ENCODE measurements at regions not wholly inside any gene's neighbourhood (a gene's known extent, or its start where the extent isn't known, plus 50 kb on each side); places are given as distances from the start of the nearest gene placed in this dataset.

DNA sequence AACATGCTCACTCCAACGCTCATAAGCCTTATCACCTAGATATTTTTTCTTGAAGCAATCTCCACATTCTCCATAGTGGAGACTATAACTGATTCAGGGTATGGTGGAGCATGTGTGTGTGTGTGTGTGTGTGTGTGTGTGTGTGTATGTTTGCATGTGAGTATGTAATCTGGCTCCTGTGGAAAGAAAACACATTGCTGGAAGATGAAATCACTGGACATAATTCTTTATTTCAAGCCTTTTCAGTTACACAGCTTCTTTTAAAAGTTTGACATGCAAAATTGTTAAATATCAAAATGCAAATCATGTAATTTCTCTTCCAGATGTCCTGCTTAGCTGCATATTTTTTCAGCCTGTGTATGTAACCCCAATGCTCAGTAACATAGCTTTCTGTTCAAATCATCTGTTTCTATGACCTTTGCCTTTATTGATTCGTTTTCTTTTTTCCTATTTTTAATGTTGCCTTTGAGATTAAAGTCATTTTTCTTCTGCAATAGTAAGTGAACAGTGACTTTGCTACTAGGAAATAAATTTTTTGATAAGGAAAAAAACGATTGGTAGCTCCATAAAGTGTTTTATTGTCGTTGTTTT lies 80.5 kb upstream of the BTG1 start:
- Histone ChIP-seq H3K9ac (ENCODE audit: low read depth, low read length) (no peak overlapping the region), H3K27ac (ENCODE audit: low read depth, low read length) (no peak overlapping the region), H3K4me1 (ENCODE audit: insufficient read depth, low read length) (peaks cover 13% of the 10 kb centered on the region; the same call in 1 of the 2 replicates), H3K4me3 (ENCODE audit: low read length) (no peak overlapping the region), H3K27me3 (ENCODE audit: insufficient read depth, low read length) (no peaks in the 10 kb centered on the region), H3K36me3 (ENCODE audit: insufficient read depth, low read length) (no peaks in the 10 kb centered on the region), H3K9me3 (ENCODE audit: insufficient read depth, low read depth, low read length) (no peaks in the 10 kb centered on the region)
- WGBS = 94% methylated on average over 3 of the region's 4 CpGs

DNA sequence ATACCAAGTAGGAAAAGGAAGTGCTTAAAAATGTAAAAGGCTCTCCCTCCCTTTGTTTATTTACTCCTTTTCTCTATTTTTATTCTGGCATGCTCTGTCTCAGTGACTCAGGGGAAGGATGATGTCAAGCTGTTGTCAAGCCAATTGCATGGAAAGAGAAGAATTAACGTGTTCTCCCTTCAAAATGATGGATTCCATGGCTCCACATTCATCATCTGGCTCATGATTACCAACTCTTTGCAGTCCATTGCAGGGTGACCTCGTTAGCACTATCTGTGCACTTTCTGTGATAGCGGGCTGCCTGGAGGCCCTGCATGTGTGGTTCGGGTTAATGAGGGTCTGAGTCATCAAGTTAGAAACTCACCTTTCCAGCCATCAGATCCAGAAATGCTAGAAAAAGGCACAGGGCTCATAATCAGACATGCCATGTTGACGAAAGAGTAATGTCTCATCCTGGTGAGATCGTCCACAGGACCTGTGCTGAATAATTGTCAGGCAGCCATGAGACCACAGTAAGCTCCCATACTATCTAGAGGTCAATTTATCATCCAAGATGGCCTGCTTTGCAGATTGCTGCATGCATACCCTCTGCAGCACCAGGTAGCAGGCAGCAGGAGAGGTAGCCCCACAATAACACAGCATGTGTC lies 79.2 kb upstream of the BTG1 start:
- no peaks in the 10 kb centered on the region for H3K9me3 ChIP-seq (ENCODE audit: insufficient read depth, low read depth, low read length)
- WGBS = 58% methylated on average over 6 of the region's 6 CpGs
- no peak overlapping the region for H3K9ac ChIP-seq (ENCODE audit: low read depth, low read length)
- H3K27ac ChIP-seq (ENCODE audit: low read depth, low read length) = peak overlapping the region; percentile 55; the same call in 1 of the 2 replicates
- peaks cover 13% of the 10 kb centered on the region for H3K4me1 ChIP-seq (ENCODE audit: insufficient read depth, low read length)
- H3K36me3 ChIP-seq (ENCODE audit: insufficient read depth, low read length) = no peaks in the 10 kb centered on the region
- H3K4me3 ChIP-seq (ENCODE audit: low read length) = no peak overlapping the region
- no peaks in the 10 kb centered on the region for H3K27me3 ChIP-seq (ENCODE audit: insufficient read depth, low read length)

GRCh38 chr12:92223481-92223880 lies 77.8 kb upstream of the BTG1 start:
- Histone ChIP-seq H3K4me3 (ENCODE audit: low read length) (no peak overlapping the region), H3K27ac (ENCODE audit: low read depth, low read length) (no peak overlapping the region), H3K4me1 (ENCODE audit: insufficient read depth, low read length) (peaks cover 13% of the 10 kb centered on the region), H3K36me3 (ENCODE audit: insufficient read depth, low read length) (no peaks in the 10 kb centered on the region), H3K9me3 (ENCODE audit: insufficient read depth, low read depth, low read length) (no peaks in the 10 kb centered on the region), H3K9ac (ENCODE audit: low read depth, low read length) (no peak overlapping the region), H3K27me3 (ENCODE audit: insufficient read depth, low read length) (no peaks in the 10 kb centered on the region)
- WGBS = no CpG with 5 or more reads among the region's 1 CpG

- H3K36me3 ChIP-seq (ENCODE audit: insufficient read depth, low read length) = no peaks in the 10 kb centered on the region
- 95% methylated on average over 5 of the region's 5 CpGs for WGBS
These were observed 76.1 kb upstream of the BTG1 start for GRCh38 chr12:92221656-92222315.

DNA sequence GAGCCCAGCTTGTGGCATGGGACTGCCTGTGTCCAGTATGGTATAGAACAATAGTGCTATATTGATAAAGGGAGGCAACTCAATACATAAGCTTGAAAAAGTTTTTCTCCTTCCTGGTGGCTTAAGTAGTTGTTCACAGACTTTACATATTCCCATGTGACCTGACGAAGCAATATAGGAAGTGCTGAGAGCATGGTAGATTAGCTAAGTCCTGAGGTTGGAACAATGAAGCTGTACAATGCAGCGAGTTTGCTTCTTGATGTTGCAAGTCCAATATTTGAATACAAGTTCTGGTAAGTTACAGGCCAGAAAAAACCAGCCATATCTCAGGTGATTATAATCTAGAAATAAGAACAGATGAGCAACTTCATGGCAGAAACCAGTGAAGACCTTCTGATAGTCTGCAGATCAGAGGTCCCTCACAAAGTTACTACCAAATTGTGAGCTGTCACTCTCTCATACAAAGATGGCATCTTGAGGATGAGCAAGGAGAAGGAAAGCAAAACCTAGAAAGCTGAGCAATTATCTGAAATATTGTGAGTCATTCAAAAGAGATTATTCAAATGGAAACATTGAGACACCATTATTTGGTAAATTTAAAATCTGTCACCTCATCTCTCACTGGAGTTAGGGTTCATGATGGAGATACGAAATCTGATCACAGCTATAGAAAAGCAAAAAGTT lies 72.9 kb upstream of the BTG1 start:
- H3K27me3 ChIP-seq (ENCODE audit: insufficient read depth, low read length) = no peaks in the 10 kb centered on the region
- H3K4me1 ChIP-seq (ENCODE audit: insufficient read depth, low read length) = no peaks in the 10 kb centered on the region; the same call in 1 of the 2 replicates
- H3K9ac ChIP-seq (ENCODE audit: low read depth, low read length) = no peak overlapping the region
- no peaks in the 10 kb centered on the region for H3K9me3 ChIP-seq (ENCODE audit: insufficient read depth, low read depth, low read length)
- no peak overlapping the region for H3K27ac ChIP-seq (ENCODE audit: low read depth, low read length)
- WGBS = 93% methylated on average over 3 of the region's 3 CpGs
- H3K36me3 ChIP-seq (ENCODE audit: insufficient read depth, low read length) = no peaks in the 10 kb centered on the region
- H3K4me3 ChIP-seq (ENCODE audit: low read length) = no peak overlapping the region

More at GRCh38 chr12:92221656-92222315, 76.1 kb upstream of the BTG1 start:
- Histone ChIP-seq H3K27me3 (ENCODE audit: insufficient read depth, low read length) (no peaks in the 10 kb centered on the region), H3K9me3 (ENCODE audit: insufficient read depth, low read depth, low read length) (no peaks in the 10 kb centered on the region), H3K4me3 (ENCODE audit: low read length) (no peak overlapping the region), H3K4me1 (ENCODE audit: insufficient read depth, low read length) (peaks cover 13% of the 10 kb centered on the region), H3K27ac (ENCODE audit: low read depth, low read length) (no peak overlapping the region), H3K9ac (ENCODE audit: low read depth, low read length) (no peak overlapping the region)

DNA sequence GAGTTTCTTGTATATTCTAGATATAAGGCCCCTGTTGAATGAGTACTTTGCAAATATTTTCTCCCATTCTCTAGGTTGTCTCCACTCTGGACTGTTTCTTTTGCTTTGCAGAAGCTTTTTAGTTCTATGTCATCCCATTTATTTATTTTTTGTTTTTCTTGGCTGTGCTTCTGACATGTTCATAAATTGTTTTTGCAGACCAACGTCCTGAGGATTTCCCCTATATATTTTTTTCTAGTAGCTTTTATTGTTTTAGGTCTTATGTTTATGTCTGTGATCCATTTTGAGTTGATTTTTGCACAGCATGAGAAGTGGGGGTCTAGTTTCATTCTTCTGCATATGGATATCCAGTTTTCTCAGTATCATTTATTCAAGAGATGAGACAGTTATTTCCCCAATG lies 70.4 kb upstream of the BTG1 start:
- no CpG with 5 or more reads among the region's 1 CpG for WGBS
- Histone ChIP-seq H3K27ac (ENCODE audit: low read depth, low read length) (no peak overlapping the region), H3K4me3 (ENCODE audit: low read length) (no peak overlapping the region), H3K27me3 (ENCODE audit: insufficient read depth, low read length) (no peaks in the 10 kb centered on the region), H3K36me3 (ENCODE audit: insufficient read depth, low read length) (no peaks in the 10 kb centered on the region), H3K9ac (ENCODE audit: low read depth, low read length) (no peak overlapping the region), H3K4me1 (ENCODE audit: insufficient read depth, low read length) (no peaks in the 10 kb centered on the region; the same call in 1 of the 2 replicates), H3K9me3 (ENCODE audit: insufficient read depth, low read depth, low read length) (no peaks in the 10 kb centered on the region)

GRCh38 chr12:92215358-92215757 lies 69.7 kb upstream of the BTG1 start:
- Histone ChIP-seq H3K4me3 (ENCODE audit: low read length) (no peak overlapping the region), H3K4me1 (ENCODE audit: insufficient read depth, low read length) (no peaks in the 10 kb centered on the region), H3K27me3 (ENCODE audit: insufficient read depth, low read length) (no peaks in the 10 kb centered on the region), H3K9me3 (ENCODE audit: insufficient read depth, low read depth, low read length) (no peaks in the 10 kb centered on the region), H3K9ac (ENCODE audit: low read depth, low read length) (no peak overlapping the region), H3K36me3 (ENCODE audit: insufficient read depth, low read length) (no peaks in the 10 kb centered on the region), H3K27ac (ENCODE audit: low read depth, low read length) (no peak overlapping the region)
- WGBS = 100% methylated on average over 3 of the region's 5 CpGs

DNA sequence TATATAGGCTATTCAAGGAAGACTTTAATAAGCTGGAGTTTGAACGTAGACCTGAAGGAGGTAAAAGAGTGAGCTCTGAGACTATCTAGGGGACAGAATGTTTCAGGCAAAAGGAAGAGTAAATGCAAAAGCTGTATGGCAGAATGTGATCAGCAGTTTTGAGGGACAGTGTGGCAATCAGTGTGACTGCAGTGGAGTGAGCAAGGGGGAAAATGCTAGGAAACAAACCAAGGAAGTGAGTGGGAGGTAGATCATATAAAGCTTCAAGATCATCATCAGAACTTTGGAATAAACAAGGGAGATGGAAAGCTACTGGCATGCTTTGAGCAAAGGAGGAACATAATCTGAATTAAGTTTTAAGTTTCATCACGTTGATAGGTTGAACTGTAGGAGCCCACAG lies 67.5 kb upstream of the BTG1 start:
- WGBS = 92% methylated on average over 2 of the region's 2 CpGs
- H3K36me3 ChIP-seq (ENCODE audit: insufficient read depth, low read length) = no peaks in the 10 kb centered on the region

DNA sequence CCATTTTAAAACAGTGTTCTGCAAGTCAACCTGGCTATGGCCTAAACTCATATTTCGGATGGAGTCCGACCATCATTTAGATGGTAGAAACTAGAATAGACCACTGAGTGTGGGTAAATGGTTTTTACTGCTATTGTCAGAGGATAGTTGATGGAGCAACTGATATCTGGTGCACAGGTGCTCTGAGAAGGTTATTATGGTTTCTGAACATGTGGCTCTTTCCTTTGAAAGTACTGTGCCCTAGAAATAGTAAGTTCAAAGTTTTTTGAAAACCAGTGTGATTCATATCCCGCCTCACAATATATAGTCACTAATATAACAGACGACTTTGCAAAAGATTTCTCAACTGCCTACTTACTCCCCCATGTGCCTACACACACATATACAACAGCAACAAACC lies 64.4 kb upstream of the BTG1 start:
- no peak overlapping the region for H3K27ac ChIP-seq (ENCODE audit: low read depth, low read length)
- no peaks in the 10 kb centered on the region for H3K4me1 ChIP-seq (ENCODE audit: insufficient read depth, low read length)

More for the DNA sequence above, 67.5 kb upstream of the BTG1 start:
- H3K9ac ChIP-seq (ENCODE audit: low read depth, low read length) = no peak overlapping the region
- H3K4me3 ChIP-seq (ENCODE audit: low read length) = no peak overlapping the region
- no peaks in the 10 kb centered on the region for H3K9me3 ChIP-seq (ENCODE audit: insufficient read depth, low read depth, low read length)
- no peaks in the 10 kb centered on the region for H3K4me1 ChIP-seq (ENCODE audit: insufficient read depth, low read length)
- no peak overlapping the region for H3K27ac ChIP-seq (ENCODE audit: low read depth, low read length)
- H3K27me3 ChIP-seq (ENCODE audit: insufficient read depth, low read length) = no peaks in the 10 kb centered on the region

GRCh38 chr12:92208613-92209121 lies 63.0 kb upstream of the BTG1 start:
- Histone ChIP-seq H3K4me1 (ENCODE audit: insufficient read depth, low read length) (no peaks in the 10 kb centered on the region), H3K9me3 (ENCODE audit: insufficient read depth, low read depth, low read length) (no peaks in the 10 kb centered on the region), H3K4me3 (ENCODE audit: low read length) (no peak overlapping the region), H3K9ac (ENCODE audit: low read depth, low read length) (no peak overlapping the region), H3K36me3 (ENCODE audit: insufficient read depth, low read length) (no peaks in the 10 kb centered on the region), H3K27ac (ENCODE audit: low read depth, low read length) (no peak overlapping the region), H3K27me3 (ENCODE audit: insufficient read depth, low read length) (no peaks in the 10 kb centered on the region)
- WGBS = 91% methylated on average over 6 of the region's 6 CpGs

More for the DNA sequence above, 64.4 kb upstream of the BTG1 start:
- no peaks in the 10 kb centered on the region for H3K36me3 ChIP-seq (ENCODE audit: insufficient read depth, low read length)
- 91% methylated on average over 4 of the region's 4 CpGs for WGBS
- H3K9ac ChIP-seq (ENCODE audit: low read depth, low read length) = no peak overlapping the region
- H3K9me3 ChIP-seq (ENCODE audit: insufficient read depth, low read depth, low read length) = no peaks in the 10 kb centered on the region
- no peak overlapping the region for H3K4me3 ChIP-seq (ENCODE audit: low read length)
- no peaks in the 10 kb centered on the region for H3K27me3 ChIP-seq (ENCODE audit: insufficient read depth, low read length)

DNA sequence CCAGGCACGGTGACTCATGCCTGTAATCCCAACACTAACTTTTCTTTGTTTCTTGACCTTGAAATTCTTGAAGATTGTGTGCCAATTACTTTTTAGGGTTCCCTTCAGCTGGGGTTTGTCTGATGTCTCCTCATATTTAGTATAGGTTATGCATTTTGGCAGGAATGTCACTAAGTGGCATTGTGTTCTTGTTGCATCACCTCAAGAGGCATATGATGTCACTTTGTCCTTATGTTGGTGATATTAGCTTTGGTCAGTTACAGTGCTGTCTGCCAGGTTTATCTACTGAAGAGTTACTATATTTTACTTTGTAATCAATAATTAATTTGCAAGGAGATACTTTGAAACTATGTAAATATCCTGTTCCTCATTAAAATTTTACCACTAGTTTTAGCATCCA lies 61.0 kb upstream of the BTG1 start:
- 100% methylated on average over 1 of the region's 1 CpG for WGBS
- H3K27ac ChIP-seq (ENCODE audit: low read depth, low read length) = no peak overlapping the region
- no peaks in the 10 kb centered on the region for H3K27me3 ChIP-seq (ENCODE audit: insufficient read depth, low read length)
- H3K36me3 ChIP-seq (ENCODE audit: insufficient read depth, low read length) = no peaks in the 10 kb centered on the region
- no peaks in the 10 kb centered on the region for H3K9me3 ChIP-seq (ENCODE audit: insufficient read depth, low read depth, low read length)
- no peak overlapping the region for H3K9ac ChIP-seq (ENCODE audit: low read depth, low read length)
- H3K4me3 ChIP-seq (ENCODE audit: low read length) = no peak overlapping the region
- H3K4me1 ChIP-seq (ENCODE audit: insufficient read depth, low read length) = no peaks in the 10 kb centered on the region

All from HUES64 (cell line).